ENCODE measurements at regions not wholly inside any gene's neighbourhood (a gene's known extent, or its start where the extent isn't known, plus 50 kb on each side); places are given as distances from the start of the nearest gene placed in this dataset.

DNA sequence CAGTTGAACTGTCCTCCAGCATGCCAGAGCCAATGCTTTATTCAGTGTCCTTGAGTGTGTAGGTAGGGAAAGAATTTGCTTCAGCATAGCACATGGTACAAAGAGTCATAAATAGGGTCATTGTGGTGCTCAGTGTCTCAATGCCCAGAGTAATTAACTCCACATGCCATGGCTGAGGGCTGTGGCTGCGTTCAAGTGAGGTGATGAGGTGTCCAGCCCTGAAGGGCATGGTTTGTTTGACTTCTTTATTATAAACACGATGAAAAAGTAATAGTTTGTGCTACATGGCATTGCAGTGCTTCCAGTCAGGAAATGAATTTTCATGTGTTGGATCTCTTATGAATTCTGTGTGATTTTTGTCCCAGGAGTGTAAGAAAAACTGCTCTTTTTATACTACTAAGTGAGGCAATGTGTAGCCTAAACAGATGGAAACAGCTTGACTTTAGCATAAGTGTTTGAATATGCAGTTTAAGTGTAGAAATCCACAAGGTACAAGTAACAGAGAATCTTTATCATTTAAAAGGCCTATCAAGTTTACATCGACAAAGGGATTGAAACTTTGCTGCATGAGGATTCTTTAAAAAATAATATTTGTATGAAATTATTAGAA is 507.9 kb upstream of the CDH2 start:
- no peak for TF ChIP-seq GATA3 (IDR thresholded peaks at IDR 0.05; ENCODE audit: low read depth, low read length)

DNA sequence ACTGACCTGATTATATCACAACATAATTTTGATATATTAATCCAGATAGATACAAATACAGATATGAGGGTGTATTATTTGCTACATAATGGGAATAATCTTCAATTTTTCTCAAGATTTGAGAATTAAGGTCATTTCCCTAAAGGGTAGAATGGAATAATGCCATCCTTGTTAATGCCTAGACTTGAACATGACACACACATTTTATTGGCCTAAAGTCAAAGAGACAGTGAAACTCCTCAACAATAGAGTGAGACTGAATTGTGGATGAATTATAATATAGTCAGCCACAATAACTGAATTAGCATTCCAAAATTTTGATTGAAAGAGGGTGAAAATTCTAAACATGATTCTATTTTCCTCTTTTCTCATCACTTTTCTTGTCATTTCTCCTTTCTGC is 506.0 kb upstream of the CDH2 start:
- TF ChIP-seq GATA3 (IDR thresholded peaks at IDR 0.05; ENCODE audit: low read depth, low read length) (no peak), GATA2 (IDR thresholded peaks at IDR 0.05; ENCODE audit: low read depth, low read length) (no peak)

DNA sequence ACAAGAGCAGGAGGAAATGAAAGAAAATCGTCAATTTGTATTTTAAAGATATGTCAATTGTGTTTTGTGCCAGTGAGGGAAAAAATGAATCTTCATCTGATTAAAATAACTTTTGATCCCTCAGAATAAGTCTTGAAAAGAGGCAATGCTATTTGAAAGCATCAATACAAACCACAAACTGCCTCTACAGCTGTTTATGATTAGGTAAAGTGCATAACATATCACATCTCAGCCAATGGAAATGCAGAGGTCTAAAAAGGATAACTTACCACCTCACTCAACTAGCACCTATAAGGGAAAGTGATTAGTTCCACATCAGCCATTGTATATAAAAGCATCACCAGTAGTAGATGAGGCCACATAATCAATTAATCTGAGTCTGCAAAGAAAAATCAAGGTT is 492.2 kb upstream of the CDH2 start:
- TF ChIP-seq GATA2 (IDR thresholded peaks at IDR 0.05; ENCODE audit: low read depth, low read length) (no peak), GATA3 (IDR thresholded peaks at IDR 0.05; ENCODE audit: low read depth, low read length) (no peak)

DNA sequence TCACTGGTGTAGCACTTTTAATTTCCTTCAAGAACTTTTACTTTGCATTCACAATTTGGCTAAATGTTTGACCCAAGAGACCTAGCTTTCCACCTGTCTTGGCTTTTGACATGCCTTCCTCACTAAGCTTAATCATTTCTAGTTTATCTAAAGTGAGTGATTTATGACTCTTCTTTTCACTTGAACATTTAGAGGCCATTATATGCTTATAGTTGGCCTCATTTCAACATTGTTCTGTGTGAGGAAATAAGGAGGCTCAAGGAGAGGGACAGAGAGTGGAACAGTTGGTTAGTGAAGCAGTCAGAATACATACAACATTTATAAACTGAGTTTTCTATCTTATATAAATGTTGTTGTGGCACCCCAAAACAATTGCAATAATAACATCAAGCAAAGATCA is 489.3 kb upstream of the CDH2 start:
- TF ChIP-seq GATA2 (IDR thresholded peaks at IDR 0.05; ENCODE audit: low read depth, low read length) = no peak
- TF ChIP-seq GATA3 (IDR thresholded peaks at IDR 0.05; ENCODE audit: low read depth, low read length) = no peak

GRCh38 chr18:28657961-28658360 is 481.0 kb upstream of the CDH2 start:
- no peak for TF ChIP-seq GATA2 (IDR thresholded peaks at IDR 0.05; ENCODE audit: low read depth, low read length)
- no peak for TF ChIP-seq GATA3 (IDR thresholded peaks at IDR 0.05; ENCODE audit: low read depth, low read length)

DNA sequence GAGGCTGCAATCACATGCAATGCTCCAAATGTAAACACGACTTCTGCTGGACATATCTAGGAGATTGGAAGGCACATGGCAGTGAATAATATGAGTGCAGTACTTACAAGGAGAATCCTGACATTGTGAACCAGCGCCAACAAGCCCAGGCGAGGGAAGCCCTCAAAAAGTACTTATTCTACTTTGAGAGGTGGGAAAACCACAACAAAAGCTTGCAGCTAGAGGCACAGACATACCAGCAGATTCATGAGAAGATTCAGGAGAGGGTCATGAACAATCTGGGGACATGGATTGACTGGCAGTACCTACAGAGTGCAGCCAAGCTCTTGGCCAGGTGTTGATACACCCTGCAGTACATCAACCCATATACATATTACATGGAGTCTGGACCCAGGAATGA is 475.7 kb upstream of the CDH2 start:
- TF ChIP-seq GATA2 (IDR thresholded peaks at IDR 0.05; ENCODE audit: low read depth, low read length) (no peak), GATA3 (IDR thresholded peaks at IDR 0.05; ENCODE audit: low read depth, low read length) (no peak)

GRCh38 chr18:28651298-28651697 is 474.4 kb upstream of the CDH2 start:
- TF ChIP-seq GATA2 (IDR thresholded peaks at IDR 0.05; ENCODE audit: low read depth, low read length) (no peak), GATA3 (IDR thresholded peaks at IDR 0.05; ENCODE audit: low read depth, low read length) (no peak)

- TF ChIP-seq GATA3 (IDR thresholded peaks at IDR 0.05; ENCODE audit: low read depth, low read length) (no peak), GATA2 (IDR thresholded peaks at IDR 0.05; ENCODE audit: low read depth, low read length) (no peak)
Observed at GRCh38 chr18:28650860-28651259, 473.9 kb upstream of the CDH2 start.

DNA sequence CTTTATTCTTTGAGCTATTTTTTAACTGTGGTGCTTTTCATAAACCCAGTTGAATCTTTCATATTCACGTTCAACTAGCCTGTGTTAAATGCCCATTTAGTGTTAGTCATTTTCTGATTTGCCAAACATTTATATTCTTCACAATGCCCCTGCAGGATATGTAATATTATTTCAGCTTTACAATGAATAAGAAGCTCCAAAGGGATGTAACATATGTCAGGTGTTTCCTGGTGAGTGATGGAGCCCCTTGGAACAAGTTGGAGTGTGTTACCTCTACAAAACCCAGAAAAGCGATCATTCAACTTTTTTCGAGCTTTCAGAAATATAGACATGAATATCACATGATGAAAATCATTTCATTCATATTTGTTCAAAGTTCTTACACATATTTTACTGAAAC is 471.0 kb upstream of the CDH2 start:
- TF ChIP-seq GATA3 (IDR thresholded peaks at IDR 0.05; ENCODE audit: low read depth, low read length) = no peak
- no peak for TF ChIP-seq GATA2 (IDR thresholded peaks at IDR 0.05; ENCODE audit: low read depth, low read length)

DNA sequence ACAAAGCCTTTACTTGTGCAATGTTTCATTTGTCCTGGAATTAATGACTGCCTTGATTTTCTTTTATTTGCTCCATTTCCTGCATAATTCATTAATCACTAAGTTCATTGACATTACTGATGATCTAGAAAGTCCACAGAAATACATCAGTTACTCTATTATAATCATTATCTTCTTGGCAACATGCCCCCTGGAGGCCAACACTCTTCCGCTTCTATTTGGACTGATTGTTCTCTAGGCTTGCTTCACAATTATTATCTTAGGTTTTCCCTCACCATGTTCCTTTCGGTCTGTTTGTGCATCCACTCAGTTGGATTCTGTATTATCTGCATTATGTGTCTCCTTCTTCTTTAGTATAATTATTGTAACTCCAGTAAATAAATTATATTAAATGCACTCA is 461.0 kb upstream of the CDH2 start:
- no peak for TF ChIP-seq GATA2 (IDR thresholded peaks at IDR 0.05; ENCODE audit: low read depth, low read length)
- no peak for TF ChIP-seq GATA3 (IDR thresholded peaks at IDR 0.05; ENCODE audit: low read depth, low read length)

- TF ChIP-seq GATA3 (IDR thresholded peaks at IDR 0.05; ENCODE audit: low read depth, low read length) (no peak), GATA2 (IDR thresholded peaks at IDR 0.05; ENCODE audit: low read depth, low read length) (no peak)
Observed at GRCh38 chr18:28635530-28635929, 458.6 kb upstream of the CDH2 start.

DNA sequence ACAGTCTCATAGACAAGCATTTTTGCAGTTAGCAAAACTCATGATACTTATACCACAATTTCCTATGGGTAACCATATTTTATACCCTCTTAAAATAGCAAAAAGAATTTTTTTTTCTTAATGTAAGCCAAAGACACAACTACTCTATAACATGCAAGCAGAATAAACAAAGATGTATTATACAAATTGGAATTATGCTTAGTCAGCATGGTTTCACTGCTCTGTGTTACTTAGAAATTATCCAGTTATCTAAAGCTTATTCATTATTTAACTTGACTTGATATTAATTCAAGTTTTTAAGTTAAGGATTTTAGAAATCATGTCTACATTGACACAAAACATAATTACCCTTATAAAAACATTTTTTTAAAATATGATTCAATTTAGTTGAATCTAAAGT is 449.8 kb upstream of the CDH2 start:
- no peak for TF ChIP-seq GATA2 (IDR thresholded peaks at IDR 0.05; ENCODE audit: low read depth, low read length)

GRCh38 chr18:28607991-28608390 is 431.1 kb upstream of the CDH2 start:
- no peak for TF ChIP-seq GATA2 (IDR thresholded peaks at IDR 0.05; ENCODE audit: low read depth, low read length)
- no peak for TF ChIP-seq GATA3 (IDR thresholded peaks at IDR 0.05; ENCODE audit: low read depth, low read length)

GRCh38 chr18:28606686-28607085 is 429.8 kb upstream of the CDH2 start:
- TF ChIP-seq GATA3 (IDR thresholded peaks at IDR 0.05; ENCODE audit: low read depth, low read length) (no peak), GATA2 (IDR thresholded peaks at IDR 0.05; ENCODE audit: low read depth, low read length) (no peak)

DNA sequence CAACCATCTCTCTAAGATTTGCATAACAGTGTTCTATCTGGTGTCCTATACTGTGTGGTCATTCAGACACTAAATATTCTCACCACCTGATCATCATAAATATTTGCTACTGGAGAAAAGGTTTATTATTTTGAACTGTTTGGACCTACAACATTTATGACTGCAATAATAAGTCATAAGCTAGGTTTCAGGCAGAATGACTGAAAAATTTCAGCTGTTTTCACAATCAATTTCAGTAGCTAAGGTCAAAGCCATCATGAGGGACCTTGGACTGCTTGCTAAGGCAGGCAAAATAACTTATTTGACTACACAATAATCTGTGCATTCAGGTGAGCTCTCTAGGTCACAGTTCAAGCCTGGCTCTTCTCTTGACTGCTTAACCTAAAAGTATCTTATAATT is 425.5 kb upstream of the CDH2 start:
- TF ChIP-seq GATA3 (IDR thresholded peaks at IDR 0.05; ENCODE audit: low read depth, low read length) (no peak), GATA2 (IDR thresholded peaks at IDR 0.05; ENCODE audit: low read depth, low read length) (no peak)

DNA sequence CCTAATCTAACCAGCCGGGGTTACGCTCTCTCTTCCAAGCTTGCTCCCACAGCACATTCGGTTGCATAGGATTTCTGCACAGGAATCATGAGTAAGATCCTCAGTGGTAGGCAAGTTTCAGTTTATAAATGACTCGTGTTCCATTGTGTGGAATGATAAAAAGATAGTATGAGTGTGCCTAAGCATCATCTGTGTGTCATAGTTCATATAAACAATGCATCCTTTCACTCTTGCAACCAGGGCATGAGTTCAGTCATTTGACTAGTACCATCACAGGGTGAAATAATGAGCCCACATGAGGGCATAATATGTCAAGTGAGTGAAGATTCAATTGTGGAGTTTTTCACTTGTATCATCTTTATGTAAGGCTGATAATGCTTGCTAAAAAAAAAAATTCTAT is 417.1 kb upstream of the CDH2 start:
- TF ChIP-seq GATA2 (IDR thresholded peaks at IDR 0.05; ENCODE audit: low read depth, low read length) = no peak
- TF ChIP-seq GATA3 (IDR thresholded peaks at IDR 0.05; ENCODE audit: low read depth, low read length) = no peak

Measured in SH-SY5Y (cell line).